Hepatocyte (in vitro differentiated cells): ENCODE measurements at regions not wholly inside any gene's neighbourhood (a gene's known extent, or its start where the extent isn't known, plus 50 kb on each side); places are given as distances from the start of the nearest gene placed in this dataset.

Experiments used
- DNase-seq: peaks from one replicate; pipeline ENCODE4 v3.0.0-alpha.2; 2016; ENCODE audit warnings: low spot score
- H2AFZ ChIP-seq: fragments of 200-600 bp; sonication (generic); 2 replicates; pipeline ENCODE4 v1.6.0; 2016; ENCODE audit warnings: antibody characterized with exemption, mild to moderate bottlenecking
- H3K27ac ChIP-seq: fragments of 200-600 bp; sonication (generic); 2 replicates; pipeline ENCODE4 v1.5.1; 2016; ENCODE audit warnings: mild to moderate bottlenecking
- H3K27me3 ChIP-seq: fragments of 200-600 bp; sonication (generic); 2 replicates; pipeline ENCODE4 v1.6.1; 2016
- H3K36me3 ChIP-seq: fragments of 200-600 bp; sonication (generic); replicated peaks from 2 replicates; pipeline ENCODE4 v1.5.1; 2016; ENCODE audit warnings: low read depth; ENCODE audit not compliant: insufficient read depth
- H3K4me1 ChIP-seq: fragments of 200-600 bp; sonication (generic); 2 replicates; pipeline ENCODE4 v1.5.1; 2016; ENCODE audit warnings: mild to moderate bottlenecking, moderate library complexity; ENCODE audit not compliant: insufficient read depth
- H3K4me2 ChIP-seq: fragments of 200-600 bp; sonication (generic); 2 replicates; pipeline ENCODE4 v1.6.0; 2016
- H3K4me3 ChIP-seq: fragments of 200-600 bp; sonication (generic); 2 replicates; pipeline ENCODE4 v1.5.1; 2016; ENCODE audit warnings: mild to moderate bottlenecking
- H3K79me2 ChIP-seq: fragments of 200-600 bp; sonication (generic); 2 replicates; pipeline ENCODE4 v1.6.0; 2017; ENCODE audit warnings: mild to moderate bottlenecking
- H3K9me2 ChIP-seq: fragments of 200-600 bp; sonication (generic); replicated peaks from 2 replicates; pipeline ENCODE4 v1.6.0; 2017; ENCODE audit warnings: mild to moderate bottlenecking; ENCODE audit not compliant: insufficient read depth
- H3K9me3 ChIP-seq: fragments of 200-600 bp; sonication (generic); 2 replicates; pipeline ENCODE4 v1.5.1; 2016; ENCODE audit warnings: low read depth, mild to moderate bottlenecking
- H4K20me1 ChIP-seq: fragments of 200-600 bp; sonication (generic); 2 replicates; pipeline ENCODE4 v1.6.0; 2016; ENCODE audit warnings: mild to moderate bottlenecking; ENCODE audit not compliant: insufficient read depth, poor library complexity, severe bottlenecking
- CTCF ChIP-seq: fragments of 200-600 bp; sonication (generic); IDR thresholded peaks from 2 replicates; pipeline ENCODE4 v1.5.1; 2016; ENCODE audit warnings: antibody characterized with exemption, mild to moderate bottlenecking; ENCODE audit not compliant: poor library complexity
- EZH2 ChIP-seq: fragments of 200-600 bp; sonication (generic); IDR thresholded peaks from 2 replicates; pipeline ENCODE4 v1.6.1; 2016; ENCODE audit warnings: antibody characterized with exemption, mild to moderate bottlenecking, borderline replicate concordance
- EZH2phosphoT487 ChIP-seq: fragments of 200-600 bp; sonication (generic); IDR thresholded peaks from one replicate; pipeline ENCODE4 v1.6.1; 2018; ENCODE audit warnings: antibody characterized with exemption, mild to moderate bottlenecking, low read depth, moderate library complexity; ENCODE audit not compliant: unreplicated experiment, severe bottlenecking
- WGBS: methylation state at CpG from one replicate; pipeline ENCODE4 v1.1.6; 2016; ENCODE audit warnings: low lambda C conversion rate; ENCODE audit errors: missing lambda C conversion rate; 5-methylcytosine and 5-hydroxymethylcytosine counted together

GRCh38 chr18:3332376-3332775, 70.4 kb downstream of the MYL12B start:
- no peak for DNase-seq
- TF ChIP-seq EZH2phosphoT487 (no peak), CTCF (no peak), EZH2 (no peak)
- WGBS = 96% methylated on average over 2 of the region's 2 CpGs

DNA sequence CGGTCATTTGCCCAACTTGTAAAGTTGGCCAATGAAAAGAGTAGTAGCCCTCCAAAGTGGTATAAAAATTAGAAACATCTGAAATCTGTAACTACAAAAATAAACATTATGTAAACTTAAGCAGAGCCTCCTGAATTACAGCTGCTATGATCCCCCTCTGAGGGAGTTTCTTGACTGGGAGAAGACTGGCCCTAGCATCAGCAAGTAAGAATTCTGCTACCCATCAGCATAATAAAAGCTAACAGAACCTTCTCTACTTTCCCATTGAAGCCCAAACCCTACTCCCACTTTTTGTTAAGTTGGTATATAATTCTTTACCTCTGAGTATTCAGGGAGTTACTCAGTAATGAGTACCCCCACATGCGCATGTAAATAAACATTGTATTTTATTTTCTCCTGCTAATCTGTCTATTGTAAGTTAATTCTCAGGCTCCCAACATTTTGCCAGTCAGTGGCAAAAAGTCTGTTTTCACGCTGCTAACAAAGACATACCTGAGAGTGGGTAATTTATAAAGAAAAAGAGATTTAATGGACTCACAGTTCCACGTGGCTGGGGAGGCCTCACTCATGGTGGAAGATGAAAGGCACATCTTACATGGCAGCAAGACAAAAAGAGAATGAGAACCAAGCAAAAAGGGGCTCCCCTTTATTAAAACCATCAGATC, 71.3 kb downstream of the MYL12B start:
- DNase-seq = no peak
- 80% methylated on average over 4 of the region's 4 CpGs for WGBS
- no peak overlapping the region for H3K4me2 ChIP-seq

More at GRCh38 chr18:3332376-3332775, 70.4 kb downstream of the MYL12B start:
- no peaks in the 10 kb centered on the region for H4K20me1 ChIP-seq
- no peaks in the 10 kb centered on the region for H3K36me3 ChIP-seq
- no peaks in the 10 kb centered on the region for H3K27me3 ChIP-seq
- H3K4me1 ChIP-seq = no peaks in the 10 kb centered on the region
- H2AFZ ChIP-seq = no peak overlapping the region
- no peak overlapping the region for H3K4me3 ChIP-seq
- no peaks in the 10 kb centered on the region for H3K9me2 ChIP-seq
- H3K9me3 ChIP-seq = no peaks in the 10 kb centered on the region
- H3K4me2 ChIP-seq = no peak overlapping the region
- H3K27ac ChIP-seq = no peak overlapping the region
- H3K79me2 ChIP-seq = no peaks in the 10 kb centered on the region

GRCh38 chr18:3333721-3334386, 71.9 kb downstream of the MYL12B start:
- Histone ChIP-seq H2AFZ (no peak overlapping the region), H3K9me3 (no peaks in the 10 kb centered on the region), H3K36me3 (no peaks in the 10 kb centered on the region), H3K4me3 (no peak overlapping the region), H3K27ac (no peak overlapping the region), H3K79me2 (no peaks in the 10 kb centered on the region), H3K4me2 (no peak overlapping the region), H3K27me3 (no peaks in the 10 kb centered on the region), H4K20me1 (no peaks in the 10 kb centered on the region), H3K9me2 (no peaks in the 10 kb centered on the region), H3K4me1 (no peaks in the 10 kb centered on the region)
- no peak for DNase-seq
- TF ChIP-seq EZH2 (no peak), EZH2phosphoT487 (no peak), CTCF (no peak)
- 95% methylated on average over 4 of the region's 4 CpGs for WGBS

More for the DNA sequence above, 71.3 kb downstream of the MYL12B start:
- TF ChIP-seq EZH2 = no peak
- Histone ChIP-seq H3K9me2 (no peaks in the 10 kb centered on the region), H2AFZ (no peak overlapping the region), H3K4me1 (no peaks in the 10 kb centered on the region), H3K36me3 (no peaks in the 10 kb centered on the region), H3K9me3 (no peaks in the 10 kb centered on the region), H3K79me2 (no peaks in the 10 kb centered on the region), H3K4me3 (no peak overlapping the region), H4K20me1 (no peaks in the 10 kb centered on the region), H3K27me3 (no peaks in the 10 kb centered on the region), H3K27ac (no peak overlapping the region)

DNA sequence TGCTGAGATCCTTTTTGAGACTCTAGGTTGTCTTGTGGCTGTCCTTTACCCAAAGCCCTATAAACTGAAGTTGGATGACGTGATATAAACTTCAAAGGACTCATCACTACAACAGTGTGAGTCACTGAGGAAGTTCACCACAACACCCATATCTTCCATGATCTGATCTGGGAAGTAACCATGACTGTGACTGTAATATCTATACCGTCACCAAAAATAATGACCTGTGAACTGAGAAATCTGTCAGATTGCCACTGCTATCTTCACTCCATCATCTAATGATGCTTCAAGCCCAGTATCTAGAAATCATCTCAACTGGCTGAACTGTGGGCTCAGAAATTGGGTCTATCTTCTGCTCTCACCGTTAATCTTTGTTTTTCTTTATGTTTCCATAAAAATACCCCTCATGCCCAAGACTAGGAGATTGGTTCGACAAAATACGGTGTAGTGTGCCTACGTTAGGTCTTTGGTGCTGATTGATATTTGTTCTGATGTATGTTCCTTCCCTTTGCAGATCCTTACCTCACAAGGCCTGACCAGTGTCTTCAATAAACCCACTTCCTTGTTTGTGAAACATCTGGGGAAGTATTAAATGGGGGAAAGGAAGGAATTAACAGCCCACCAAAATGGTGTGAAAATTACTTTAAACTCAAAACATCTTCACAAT, 78.2 kb downstream of the MYL12B start:
- Histone ChIP-seq H3K79me2 (no peaks in the 10 kb centered on the region), H4K20me1 (no peaks in the 10 kb centered on the region), H2AFZ (no peak overlapping the region), H3K4me3 (no peak overlapping the region), H3K4me1 (no peaks in the 10 kb centered on the region), H3K27me3 (no peaks in the 10 kb centered on the region), H3K36me3 (no peaks in the 10 kb centered on the region), H3K9me2 (no peaks in the 10 kb centered on the region), H3K27ac (peak overlapping the region; percentile 66), H3K9me3 (no peaks in the 10 kb centered on the region), H3K4me2 (no peak overlapping the region)
- 91% methylated on average over 6 of the region's 6 CpGs for WGBS
- TF ChIP-seq CTCF (no peak), EZH2 (no peak), EZH2phosphoT487 (no peak)
- DNase-seq = no peak
